PFSK-1 (cell line): ENCODE measurements at regions not wholly inside any gene's neighbourhood (a gene's known extent, or its start where the extent isn't known, plus 50 kb on each side); places are given as distances from the start of the nearest gene placed in this dataset.

Experiments
- FOXP2 ChIP-seq: optimal IDR thresholded peaks from 2 replicates; pipeline ENCODE3; 2011; ENCODE audit warnings: borderline replicate concordance, control low read depth, inconsistent platforms; ENCODE audit not compliant: insufficient read depth; ENCODE audit errors: extremely low read length, extremely low read depth
- POLR2AphosphoS5 ChIP-seq: IDR thresholded peaks from 2 replicates; pipeline ENCODE4 v1.6.1; 2012; ENCODE audit warnings: low read depth, mild to moderate bottlenecking, control low read depth, low read length, moderate library complexity
- SIN3A ChIP-seq: IDR thresholded peaks from 2 replicates; pipeline ENCODE4 v1.6.1; 2012; ENCODE audit warnings: mild to moderate bottlenecking, low read length, moderate library complexity, borderline replicate concordance; ENCODE audit not compliant: insufficient read depth
- TAF1 ChIP-seq: IDR thresholded peaks from 2 replicates; pipeline ENCODE4 v1.6.1; 2012; ENCODE audit warnings: low read length, control low read depth, borderline replicate concordance; ENCODE audit not compliant: insufficient read depth
- TF ChIP-seq, protein P1 (sequence below), 2 experiments: IDR thresholded peaks; 2 replicates each; pipeline versions ENCODE4 v1.6.1 to v1.8.0; 2011 to 2012; ENCODE audit warnings: low read depth in 2 of 2, low read length in 2 of 2, control low read depth in 1 of 2, inconsistent platforms in 1 of 2, mild to moderate bottlenecking in 1 of 2, moderate library complexity in 1 of 2; ENCODE audit not compliant: insufficient read depth in 1 of 2

DNA sequence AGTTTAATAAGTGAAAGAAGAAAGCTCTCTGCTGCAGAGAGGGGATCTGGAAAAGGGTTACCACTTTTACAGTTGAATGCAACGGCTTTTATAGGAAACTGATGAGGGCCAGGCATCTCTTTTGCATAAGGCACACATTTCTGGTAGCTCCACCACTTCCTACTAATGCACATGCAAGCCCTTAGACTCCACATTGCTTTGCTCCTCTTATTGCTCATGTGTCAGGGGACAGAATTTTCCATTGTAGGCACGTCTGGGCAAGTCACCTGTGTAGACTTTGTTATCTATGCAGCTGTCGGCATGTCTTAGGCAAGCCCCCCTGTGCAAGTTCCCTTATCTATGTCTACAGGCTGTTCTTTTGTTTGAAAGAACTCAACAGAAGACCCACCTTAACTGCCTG is 294.6 kb upstream of the STS start:
- TF ChIP-seq TAF1: no peak
- no peak for TF ChIP-seq POLR2AphosphoS5
- TF ChIP-seq SIN3A: no peak
- TF ChIP-seq FOXP2: no peak
- TF ChIP-seq, protein P1, sequence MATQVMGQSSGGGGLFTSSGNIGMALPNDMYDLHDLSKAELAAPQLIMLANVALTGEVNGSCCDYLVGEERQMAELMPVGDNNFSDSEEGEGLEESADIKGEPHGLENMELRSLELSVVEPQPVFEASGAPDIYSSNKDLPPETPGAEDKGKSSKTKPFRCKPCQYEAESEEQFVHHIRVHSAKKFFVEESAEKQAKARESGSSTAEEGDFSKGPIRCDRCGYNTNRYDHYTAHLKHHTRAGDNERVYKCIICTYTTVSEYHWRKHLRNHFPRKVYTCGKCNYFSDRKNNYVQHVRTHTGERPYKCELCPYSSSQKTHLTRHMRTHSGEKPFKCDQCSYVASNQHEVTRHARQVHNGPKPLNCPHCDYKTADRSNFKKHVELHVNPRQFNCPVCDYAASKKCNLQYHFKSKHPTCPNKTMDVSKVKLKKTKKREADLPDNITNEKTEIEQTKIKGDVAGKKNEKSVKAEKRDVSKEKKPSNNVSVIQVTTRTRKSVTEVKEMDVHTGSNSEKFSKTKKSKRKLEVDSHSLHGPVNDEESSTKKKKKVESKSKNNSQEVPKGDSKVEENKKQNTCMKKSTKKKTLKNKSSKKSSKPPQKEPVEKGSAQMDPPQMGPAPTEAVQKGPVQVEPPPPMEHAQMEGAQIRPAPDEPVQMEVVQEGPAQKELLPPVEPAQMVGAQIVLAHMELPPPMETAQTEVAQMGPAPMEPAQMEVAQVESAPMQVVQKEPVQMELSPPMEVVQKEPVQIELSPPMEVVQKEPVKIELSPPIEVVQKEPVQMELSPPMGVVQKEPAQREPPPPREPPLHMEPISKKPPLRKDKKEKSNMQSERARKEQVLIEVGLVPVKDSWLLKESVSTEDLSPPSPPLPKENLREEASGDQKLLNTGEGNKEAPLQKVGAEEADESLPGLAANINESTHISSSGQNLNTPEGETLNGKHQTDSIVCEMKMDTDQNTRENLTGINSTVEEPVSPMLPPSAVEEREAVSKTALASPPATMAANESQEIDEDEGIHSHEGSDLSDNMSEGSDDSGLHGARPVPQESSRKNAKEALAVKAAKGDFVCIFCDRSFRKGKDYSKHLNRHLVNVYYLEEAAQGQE (IDR thresholded peaks at IDR 0.05; ENCODE audit: insufficient read depth in 1 of 2, low read depth in 2 of 2, low read length in 2 of 2): no peak

DNA sequence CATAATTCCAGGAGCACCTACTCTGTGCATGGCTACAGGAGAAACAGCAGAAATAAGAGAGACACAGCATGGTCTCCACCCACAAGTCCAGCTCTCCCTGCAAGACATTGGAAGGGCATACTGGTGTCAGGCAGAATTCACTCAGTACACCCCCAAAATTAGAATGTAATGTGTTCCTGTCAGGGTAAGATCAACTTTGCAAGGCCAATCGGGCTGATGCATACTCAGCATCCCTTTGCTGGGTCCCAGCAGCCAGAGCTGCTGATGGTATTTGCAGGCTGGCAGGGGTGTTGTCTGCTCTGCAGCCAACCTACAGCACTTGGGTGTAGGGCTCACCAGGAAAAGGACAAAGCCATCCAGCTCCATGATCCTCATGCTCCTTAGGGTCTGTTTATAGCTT is 295.4 kb upstream of the STS start:
- TF ChIP-seq SIN3A (no peak), TAF1 (no peak), FOXP2 (no peak), POLR2AphosphoS5 (no peak)
- TF ChIP-seq, protein P1 (IDR thresholded peaks at IDR 0.05; ENCODE audit: insufficient read depth in 1 of 2, low read depth in 2 of 2, low read length in 2 of 2): no peak

DNA sequence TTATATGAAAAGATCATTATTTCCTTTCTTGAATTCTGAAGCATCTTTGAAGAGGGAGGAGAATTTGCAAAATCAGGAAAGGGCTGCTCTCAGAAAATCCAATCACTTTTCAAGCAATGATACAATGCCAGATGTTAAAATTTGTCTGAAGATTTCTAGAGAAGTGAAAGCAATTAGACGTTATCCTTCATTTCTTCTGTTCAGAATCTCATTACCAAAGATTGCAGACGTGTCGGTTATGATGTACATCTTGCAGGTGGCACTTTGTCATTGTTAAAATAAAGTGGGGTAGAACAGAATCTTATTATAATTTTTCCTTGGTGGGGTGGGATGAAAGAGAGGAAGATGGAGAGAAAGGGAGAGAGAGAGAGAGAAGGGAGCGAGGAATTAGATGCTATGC is 296.4 kb upstream of the STS start:
- no peak for TF ChIP-seq POLR2AphosphoS5

DNA sequence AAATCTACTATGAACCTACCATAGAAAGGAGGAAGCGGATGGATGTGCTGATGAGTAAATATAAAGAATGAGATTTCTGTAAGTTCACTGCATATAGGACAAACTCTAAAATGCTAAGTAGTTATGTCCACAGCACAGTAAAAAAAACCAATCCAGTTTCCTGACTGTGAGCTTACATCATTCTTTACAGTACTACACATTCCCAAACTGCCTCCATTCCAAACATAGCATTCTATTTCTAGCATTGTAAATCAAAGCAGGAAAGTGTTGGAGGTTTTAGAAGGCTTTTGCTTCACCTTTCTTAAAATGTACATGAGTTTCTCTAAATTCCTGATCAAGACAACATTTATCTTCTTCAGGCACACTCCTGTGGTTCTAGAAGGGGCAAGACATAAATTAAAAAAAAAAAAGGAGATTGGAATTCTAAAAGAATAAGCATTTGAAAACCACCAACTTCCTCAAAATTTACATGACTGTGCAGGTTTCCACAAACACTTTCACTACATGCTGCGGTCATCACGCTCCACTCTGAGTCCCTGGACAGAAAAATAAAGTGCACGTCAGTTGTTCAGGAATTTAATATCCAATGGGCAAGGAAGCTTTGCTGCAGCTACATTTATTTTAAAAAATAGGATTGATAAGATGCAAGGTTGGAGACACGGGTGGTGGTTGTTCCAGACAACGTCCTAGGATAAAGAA is 297.6 kb upstream of the STS start:
- TF ChIP-seq, protein P1 (IDR thresholded peaks at IDR 0.05; ENCODE audit: insufficient read depth in 1 of 2, low read depth in 2 of 2, low read length in 2 of 2): no peak
- TF ChIP-seq FOXP2 (no peak), TAF1 (no peak), SIN3A (no peak), POLR2AphosphoS5 (no peak)

DNA sequence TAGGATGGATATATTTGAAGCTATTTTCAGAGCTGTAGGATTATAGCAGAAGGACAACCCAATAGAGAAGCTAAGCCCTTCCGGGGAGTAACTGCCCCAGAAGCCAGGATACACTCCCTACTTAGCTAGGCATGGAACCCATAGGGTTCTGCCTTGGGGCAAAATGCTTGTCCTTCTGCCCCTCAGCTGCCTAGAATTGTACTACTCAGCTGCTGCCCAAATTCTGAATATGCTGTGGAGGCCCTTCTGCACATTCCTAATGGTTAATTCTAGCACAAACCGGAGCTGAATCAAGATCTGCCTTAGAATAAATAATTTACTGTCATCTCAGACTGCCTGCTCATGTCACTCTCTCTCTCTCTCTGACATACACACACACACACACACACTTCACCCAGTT is 297.7 kb upstream of the VCX3A start:
- no peak for TF ChIP-seq SIN3A
- TF ChIP-seq FOXP2: no peak
- TF ChIP-seq TAF1: no peak
- TF ChIP-seq POLR2AphosphoS5: no peak
- TF ChIP-seq, protein P1 (IDR thresholded peaks at IDR 0.05; ENCODE audit: insufficient read depth in 1 of 2, low read depth in 2 of 2, low read length in 2 of 2): no peak
